CD4-positive, alpha-beta T cell treated with Interleukin-17A for 4 hours (primary cell): ENCODE measurements at regions not wholly inside any gene's neighbourhood (a gene's known extent, or its start where the extent isn't known, plus 50 kb on each side); places are given as distances from the start of the nearest gene placed in this dataset.

ENCODE experiments used
- DNase-seq: peaks from one replicate; pipeline ENCODE4 v3.0.0-alpha.2; 2020; ENCODE audit warnings: mixed read lengths

- no peak for DNase-seq
Measured at GRCh38 chr6:170025935-170026750, 264.7 kb downstream of the DLL1 start.

DNA sequence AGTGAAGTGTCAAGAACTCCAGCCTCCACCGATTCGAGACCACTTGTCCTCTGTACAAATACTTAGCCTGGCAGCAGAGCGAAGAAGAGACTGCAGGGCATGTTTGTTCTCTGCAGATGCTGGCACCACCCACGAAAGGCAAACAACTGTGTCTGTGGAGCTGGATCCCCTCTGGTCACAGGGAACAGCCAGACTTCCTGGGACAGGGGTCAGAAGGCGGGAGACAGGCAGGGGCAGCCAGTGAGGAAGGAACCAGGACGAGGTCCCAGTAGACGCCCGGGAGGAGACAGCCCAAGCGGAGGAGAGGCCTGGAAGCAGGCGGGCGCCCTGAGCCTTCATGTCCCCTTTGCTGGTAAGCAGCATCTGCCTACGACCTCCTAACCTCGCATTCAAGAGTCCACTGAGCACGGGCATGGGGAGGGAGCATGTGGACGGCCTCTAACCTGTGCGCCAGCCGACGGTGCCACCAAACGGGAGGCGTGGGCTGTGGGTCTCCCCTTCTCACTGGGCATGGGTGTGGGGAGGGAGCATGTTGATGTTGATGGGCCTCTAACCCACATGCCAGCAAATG lies 265.5 kb downstream of the DLL1 start:
- DNase-seq: no peak

DNA sequence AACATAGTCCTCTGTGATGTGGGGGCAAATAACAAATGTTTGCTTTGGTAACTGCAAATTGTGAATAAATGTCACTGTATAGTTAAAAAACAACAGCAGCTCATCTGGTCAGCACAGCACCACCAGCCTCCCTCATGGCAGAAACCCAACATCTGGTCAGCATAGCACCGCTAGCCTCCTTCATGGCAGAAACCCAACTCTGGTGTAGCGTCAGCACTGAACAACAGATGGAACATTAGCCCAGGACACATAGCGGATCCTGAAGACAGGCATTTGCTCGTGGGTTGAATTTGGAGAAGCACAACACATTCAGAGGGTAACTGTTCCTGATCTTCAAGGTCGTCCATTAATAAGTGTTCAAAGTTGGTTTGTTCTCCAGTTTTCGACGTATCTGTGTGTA lies 265.9 kb downstream of the DLL1 start:
- DNase-seq: no peak

- DNase-seq: no peak
Measured at GRCh38 chr6:170023620-170024521, 267.0 kb downstream of the DLL1 start.

DNA sequence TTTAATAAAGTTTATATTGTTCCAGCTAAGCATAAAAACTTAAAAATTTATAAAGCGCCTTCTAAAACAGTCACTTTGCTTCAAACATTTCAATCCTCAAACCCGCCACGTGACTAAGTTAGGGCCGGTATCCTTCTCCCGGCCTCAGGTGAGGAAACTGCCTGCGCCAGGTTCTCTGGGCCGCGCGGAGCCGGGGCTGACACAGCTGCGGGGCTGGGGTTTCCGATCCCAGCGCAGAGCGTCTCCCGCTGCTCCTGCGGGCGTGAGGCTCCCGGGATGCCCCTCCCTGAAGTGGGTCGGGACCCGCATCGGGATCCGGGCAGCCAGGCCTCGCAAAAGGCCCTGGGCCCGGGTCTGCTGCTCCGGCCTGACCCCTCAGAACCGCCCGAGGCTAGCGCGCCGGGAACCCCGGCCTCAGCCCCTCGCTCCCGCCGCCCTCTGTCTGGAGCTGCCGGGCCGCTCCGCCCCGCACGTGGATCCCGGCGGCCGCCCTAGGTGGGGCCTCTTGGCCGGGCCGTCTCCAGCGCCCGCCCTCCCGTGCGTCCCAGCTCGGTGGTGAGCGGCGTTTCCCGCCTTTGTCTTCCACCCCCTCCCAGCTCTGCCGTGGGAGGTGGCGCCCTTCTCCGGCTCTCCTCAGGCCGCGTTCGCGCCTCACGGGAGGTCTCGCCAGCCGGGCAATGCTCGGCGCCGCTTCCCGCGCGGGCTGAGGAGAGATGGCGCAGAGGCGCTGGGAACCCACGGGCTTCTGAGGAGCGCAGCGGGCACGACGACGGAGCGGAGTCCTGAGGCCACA lies 267.9 kb downstream of the DLL1 start:
- DNase-seq: no peak

GRCh38 chr6:170022291-170022722 lies 268.6 kb downstream of the DLL1 start:
- DNase-seq: no peak

GRCh38 chr6:170021579-170021978 lies 269.3 kb downstream of the DLL1 start:
- no peak for DNase-seq

DNA sequence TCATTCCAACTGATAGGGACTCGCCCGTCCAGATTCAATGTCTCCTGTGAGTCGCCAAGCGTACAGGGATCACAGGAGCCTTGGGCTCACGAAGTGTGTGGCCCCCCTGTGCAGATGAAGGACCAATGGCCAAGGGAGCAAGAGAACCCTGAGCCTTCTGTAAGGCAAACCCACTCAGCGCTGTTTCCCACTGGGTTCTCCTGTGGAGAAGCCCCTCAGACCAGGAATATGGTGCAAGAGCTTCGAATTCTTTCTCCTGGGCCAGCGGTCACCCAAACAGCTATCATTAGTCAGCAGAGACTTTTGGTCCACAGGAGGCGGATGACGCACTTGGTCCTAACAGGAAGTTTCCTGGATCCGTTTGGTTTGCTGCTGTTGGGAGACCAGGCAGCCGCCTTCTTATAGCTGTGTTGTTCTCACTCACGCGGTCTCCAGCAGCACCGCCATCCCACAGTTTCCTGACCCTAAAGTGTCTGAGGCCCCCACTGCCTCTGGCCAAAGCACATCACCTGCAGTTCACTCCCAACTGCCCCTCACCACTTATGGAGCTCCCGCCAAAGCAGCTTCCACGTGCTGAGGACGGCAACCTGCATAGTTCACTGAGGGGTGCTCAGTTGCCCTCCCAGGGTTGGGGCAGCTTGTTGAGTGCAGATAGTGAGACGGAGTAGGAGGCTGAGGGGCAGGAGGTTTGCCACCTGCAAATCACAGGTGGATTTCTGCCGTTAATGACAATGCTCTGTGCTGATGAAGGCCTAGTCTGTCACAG lies 268.6 kb downstream of the ERMARD start:
- DNase-seq: no peak

DNA sequence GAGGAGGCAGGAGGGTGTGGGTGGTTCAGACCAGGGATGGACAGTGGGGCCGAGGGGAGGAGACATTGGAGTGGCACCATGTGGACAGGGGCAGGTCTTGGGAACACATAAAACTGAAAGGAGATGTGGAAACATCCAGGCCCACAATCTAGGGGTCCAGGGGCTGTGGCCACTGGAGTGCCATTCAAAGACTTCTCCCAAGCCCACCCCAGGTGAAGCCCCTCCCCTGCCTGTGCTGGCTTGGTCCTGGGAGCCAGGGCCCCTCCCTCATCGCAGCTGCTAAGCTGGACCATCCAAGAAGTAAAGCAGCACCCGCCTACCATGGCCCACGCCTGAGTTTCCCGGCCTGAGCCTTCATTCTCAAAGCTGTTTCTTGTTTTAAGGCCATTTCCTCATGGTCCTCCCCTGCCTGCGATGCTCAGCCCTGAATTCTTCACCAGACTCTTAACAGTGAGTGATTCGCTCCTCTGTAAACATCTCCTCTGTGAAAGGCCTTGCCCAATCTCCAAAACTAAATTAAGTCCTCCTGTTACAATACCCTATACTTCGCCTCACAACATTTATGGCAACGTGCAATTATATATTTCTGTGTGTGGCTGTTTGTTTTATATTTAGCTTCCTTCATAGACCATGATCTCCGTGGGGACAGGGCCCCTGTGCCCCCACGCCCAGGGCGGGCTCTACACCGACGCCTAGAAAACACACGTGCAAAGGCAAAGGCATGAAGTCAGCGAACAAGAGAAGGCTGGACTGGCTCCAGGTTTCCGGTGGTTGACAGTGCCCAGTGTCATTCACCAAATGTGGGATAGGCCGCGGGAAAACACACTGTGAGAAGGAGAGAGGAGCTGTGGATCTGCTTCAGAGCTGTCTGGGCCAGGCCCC lies 267.8 kb downstream of the ERMARD start:
- DNase-seq: no peak

DNA sequence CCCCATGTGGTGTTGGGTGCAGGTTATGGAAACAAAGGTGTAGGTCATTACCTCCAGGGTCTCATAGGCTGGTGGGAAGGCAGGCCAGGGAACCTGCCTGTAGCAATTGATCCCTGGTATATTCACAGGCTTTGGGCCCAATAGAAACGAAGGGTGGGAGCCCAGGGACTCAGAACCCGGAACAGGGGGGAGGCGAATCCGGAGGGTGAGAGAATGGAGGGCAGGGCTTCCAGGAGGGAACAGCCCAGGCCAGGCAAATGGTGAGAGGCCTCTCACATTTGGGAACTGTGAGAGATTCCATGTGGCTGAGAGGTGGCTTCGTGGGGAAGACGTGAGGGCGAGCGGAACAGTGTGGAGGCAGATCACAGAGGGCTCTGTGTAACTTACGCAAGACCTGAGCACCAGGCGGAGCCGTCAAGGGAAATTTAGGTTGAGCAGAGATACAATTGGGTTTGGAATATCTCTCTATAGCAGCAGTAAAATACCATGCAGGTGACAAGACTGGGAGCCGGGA lies 267.1 kb downstream of the ERMARD start:
- no peak for DNase-seq

GRCh38 chr6:170017603-170018320 lies 266.3 kb downstream of the ERMARD start:
- DNase-seq: no peak

- no peak for DNase-seq
Measured at GRCh38 chr6:170013815-170014214, 262.4 kb downstream of the ERMARD start.

DNA sequence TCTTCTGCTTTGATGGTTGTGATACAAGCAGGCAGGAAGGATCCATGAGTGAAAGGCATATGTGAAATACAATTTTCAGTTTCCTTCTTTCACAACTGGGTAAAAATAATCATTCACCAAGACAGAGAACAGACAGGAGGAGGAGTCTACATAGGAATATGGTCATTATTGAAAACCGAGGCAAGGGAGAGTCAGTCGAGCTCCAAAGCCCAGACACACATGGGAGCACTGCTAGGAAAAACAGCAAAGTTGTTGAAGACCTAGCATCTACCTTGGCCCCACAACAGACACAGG lies 260.6 kb downstream of the ERMARD start:
- DNase-seq: no peak

DNA sequence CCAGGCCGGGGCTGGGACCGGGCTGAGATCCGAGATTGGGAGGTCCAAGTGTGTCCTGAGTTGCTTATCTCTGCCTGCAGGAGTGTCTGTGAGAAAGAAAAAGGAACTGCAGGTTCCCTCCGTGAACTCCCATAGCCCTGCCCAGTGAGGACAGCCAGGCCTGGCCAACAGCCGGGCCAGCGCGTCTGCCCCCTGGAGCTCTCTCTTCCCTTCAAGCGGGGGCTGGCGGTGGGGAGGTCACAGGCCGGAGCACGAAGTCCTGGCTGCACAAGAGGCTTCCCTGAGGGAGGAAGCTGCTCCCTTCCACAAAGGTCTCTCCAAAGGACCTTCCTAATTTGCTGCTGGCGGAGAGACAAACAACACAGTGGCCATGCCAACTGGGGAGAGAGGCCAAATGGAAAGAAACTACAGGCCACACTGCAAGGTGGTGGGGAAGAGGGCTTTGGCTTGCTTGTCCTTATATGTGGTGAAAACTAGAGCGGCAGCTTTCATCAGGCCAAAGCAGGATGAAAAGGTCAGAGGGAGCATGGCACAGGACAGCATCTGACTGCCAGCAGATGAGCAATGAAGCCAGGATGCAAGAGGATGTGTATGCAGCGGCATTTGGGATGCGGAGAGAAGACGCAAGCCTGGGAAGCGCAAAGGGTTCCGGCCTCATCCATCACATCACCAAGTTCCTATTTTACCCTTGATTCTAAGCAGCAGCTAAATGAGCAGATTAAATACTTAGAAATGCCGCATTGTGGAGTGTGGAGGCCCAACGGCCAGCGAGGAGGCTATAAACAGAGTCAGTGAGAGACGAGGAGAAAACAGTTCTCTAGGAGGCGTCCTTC lies 260.0 kb downstream of the ERMARD start:
- no peak for DNase-seq

DNA sequence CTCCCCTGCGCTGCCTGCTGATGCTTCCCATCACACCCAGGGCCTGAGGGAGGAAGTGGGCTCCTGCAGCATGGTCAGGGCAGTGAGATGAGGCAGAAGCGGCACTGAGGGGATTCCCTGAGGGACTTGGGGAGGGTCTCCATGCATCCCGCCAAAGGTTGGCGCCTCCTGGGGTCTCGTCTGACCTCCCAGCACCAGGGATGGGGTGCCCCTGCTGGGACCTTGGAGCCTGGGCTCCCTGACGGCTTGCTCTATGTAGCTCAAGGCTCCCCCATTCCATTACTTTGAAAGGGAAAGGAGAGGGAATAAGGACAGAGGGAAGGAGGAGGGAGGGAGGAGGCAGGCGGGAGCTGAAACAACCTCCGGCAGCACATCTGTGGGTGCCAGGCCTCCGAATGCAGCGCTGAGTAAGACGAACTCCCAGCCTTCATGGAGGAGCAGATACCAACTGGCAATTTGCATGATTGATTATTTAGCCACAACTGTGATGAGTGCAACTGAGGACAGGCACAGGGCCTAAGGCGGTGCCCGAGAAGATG lies 259.3 kb downstream of the ERMARD start:
- no peak for DNase-seq

DNA sequence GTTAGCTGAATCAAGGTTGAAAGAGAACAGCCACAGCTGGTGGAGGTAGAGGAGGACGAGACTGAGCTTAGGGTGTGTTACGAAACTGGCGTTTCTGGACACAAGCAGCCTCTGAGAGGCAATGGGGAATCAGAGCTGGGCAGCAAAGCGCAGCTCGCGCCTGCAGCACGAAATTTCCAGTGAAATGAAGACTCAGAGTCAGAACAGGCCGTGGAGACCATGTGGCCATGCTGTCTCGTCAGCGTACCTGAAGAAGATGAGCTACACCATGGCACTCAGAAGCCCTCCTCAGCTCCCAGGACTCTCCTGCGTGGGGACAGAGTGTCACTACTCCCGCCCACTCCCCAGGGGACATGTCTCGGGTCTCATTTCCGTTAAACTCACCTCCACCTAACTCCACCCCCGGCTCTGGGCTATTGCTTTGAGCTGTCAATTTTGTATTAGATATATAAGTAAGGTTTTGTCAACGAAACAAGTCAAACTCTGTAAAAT lies 256.9 kb downstream of the ERMARD start:
- DNase-seq: no peak

GRCh38 chr6:170007468-170008293 lies 256.3 kb downstream of the ERMARD start:
- DNase-seq: no peak
